Activated CD4-positive, alpha-beta T cell treated with anti-CD3 and anti-CD28 coated beads for 24 hours (primary cell): ENCODE measurements at regions not wholly inside any gene's neighbourhood (a gene's known extent, or its start where the extent isn't known, plus 50 kb on each side); places are given as distances from the start of the nearest gene placed in this dataset.

ENCODE experiments used
- DNase-seq, 2 donors: peaks; one replicate each; pipeline ENCODE4 v3.0.0-alpha.2; 2020; ENCODE audit warnings: low read depth in 2 of 2

DNA sequence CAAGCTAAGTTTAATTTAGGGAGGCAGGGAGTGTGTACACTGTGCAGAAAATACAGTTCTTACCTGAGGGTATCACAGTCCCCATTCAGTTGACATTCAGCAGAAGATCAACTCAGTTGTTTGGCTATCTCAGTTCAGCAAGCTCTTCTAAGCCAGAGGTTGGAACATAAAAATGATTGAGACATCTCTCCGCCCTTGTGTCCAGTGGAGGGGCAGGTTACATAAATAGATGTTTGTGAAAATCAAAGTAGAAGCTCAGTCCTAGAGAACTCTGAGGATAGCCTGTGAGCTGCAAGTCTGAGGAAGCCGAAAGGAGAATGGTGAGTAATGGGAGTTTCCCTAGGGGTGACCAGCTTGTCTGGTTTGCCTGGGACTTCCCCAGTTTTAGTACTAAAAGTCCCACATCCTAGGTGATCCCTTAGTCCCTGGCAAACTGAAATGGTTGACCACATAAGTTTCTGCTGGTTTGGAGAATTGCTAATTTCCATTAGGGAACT lies 251.4 kb upstream of the ATP2B1 start:
- no peak for DNase-seq

DNA sequence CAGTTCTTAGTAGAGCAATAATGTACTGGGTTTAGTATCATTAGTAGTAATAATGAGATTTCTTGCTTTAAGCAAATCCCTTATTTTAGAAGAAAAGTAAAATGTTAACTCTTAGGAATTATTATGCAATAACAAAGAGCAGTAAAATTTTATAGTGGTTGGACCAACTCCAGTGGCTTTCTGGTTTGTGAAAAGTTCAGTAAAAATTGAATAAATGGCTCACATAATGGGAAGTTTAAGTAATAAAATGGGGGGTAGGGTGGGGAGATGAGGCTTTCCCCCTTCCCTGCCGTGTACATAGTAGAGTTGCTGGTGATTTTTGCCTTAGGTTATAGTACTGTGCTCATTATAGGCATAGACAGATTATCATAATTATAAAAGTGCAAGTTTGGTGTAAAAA lies 250.5 kb upstream of the ATP2B1 start:
- no peak for DNase-seq

DNA sequence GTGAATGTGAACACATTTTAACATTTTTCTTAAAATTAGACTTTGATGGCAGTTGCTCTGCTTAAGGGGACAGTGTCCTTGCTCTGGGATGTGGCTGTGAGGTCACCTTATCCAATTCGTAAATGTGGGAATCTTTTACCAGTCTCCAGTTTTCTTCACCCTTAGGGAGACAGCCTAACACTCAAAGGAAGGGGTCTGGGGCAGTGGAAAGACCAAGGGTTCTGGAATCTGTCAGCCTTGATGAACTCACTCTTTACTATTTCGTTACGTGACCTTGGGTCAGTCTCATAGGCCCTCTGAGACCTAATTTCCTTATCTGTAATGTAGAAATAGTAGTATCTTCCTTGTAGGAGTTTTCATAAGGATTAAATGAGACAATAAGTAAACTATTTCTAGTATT lies 245.6 kb upstream of the ATP2B1 start:
- no peak for DNase-seq

DNA sequence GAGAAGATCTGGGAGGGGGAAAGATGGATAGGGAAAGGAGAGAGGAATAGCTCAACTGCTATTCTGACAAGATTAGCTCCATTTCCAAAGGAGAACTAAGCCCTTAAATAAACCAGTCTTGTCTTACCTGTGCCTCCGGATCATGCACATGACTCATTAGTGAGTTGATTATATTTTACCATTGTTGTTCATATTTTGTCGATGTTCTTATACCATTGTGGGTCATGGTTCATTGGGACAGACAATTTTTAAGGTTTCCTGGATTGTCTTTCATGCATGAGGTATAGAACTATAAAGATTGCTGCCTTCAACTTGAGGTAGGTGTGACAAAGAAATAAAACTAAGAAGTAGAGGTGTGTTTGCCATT lies 243.0 kb upstream of the ATP2B1 start:
- no peak for DNase-seq

DNA sequence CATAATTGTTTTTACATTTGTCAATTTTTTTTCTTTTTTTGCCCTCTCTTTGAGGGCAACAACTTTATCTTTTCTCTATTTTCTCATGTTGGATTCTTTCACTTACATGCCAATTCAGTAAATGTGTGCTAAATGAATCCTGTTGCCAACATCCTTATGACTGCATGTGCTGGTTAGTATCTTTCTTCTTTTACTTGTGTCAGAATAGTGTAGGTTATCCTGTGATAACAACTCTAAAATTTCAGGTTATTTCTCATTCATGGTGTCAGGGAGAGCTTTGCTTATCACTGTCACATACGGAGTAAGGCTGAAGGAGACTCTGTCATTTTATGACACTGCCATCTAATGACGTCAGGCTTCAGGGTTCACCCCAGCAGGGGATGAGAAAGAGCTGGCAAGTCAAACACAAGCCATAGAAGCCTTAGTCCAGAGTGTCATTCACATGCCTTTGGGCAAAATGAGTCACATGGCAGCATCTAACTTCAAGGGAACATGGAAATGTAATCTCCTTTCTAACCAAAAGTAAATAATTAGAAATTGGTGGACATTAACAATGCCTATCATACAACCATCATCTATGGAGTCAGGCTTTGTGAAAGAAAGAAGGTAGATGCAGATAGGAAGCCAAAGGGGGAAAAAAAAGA lies 242.5 kb upstream of the ATP2B1 start:
- DNase-seq = no peak

DNA sequence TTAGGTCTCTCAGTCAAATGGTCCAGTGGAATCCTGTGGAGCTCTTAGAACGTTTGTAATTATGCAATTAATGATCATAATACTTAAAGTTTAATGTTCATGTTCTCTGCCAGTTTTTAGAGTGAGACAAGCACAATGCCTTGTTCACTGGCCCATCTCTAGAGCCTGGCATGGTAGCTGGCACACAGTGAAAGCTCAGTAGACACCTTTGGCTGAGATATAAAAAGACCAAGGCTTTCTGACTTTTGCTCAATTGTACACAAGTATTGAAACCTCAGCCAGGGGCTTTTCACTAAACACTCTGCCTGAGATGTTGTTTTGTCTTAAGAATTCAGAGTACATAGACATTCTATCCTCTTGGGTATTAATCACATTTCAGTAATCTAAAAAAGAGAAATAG lies 241.8 kb upstream of the ATP2B1 start:
- DNase-seq = no peak

DNA sequence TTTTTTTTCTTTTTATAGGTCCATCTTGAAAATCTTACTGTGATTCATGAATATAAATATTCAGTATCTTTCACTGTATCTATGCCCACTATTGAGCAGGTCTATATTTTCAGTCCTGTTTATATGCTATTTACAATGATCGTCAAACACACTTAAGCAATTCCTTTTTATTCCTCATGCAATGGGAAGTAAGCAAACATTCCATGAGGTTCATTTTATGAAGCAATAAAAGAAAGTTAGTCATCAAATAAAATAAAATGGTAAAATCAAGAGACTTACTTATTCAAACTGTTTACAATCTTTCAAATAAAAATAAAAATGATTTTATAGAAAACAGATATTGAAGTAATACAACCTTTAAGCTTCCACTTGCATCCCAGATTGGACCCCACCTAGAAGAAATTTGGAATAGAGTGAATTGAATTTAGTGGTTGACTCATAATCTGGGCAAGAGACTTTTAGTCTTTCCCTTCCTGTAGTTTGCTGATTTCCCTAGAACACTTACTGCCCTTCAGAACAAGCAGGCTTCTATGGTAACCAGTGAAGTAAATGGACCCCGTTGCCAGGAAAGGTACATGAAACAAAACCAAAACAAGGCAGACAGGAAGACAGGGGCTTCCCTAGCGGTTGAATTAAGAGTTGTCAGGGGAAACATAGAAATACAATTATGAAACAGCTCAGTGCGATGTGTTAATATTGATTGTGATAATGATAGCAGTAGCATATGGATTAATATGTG lies 241.0 kb upstream of the ATP2B1 start:
- DNase-seq = peak in 1 of 2 donors; percentile 18

DNA sequence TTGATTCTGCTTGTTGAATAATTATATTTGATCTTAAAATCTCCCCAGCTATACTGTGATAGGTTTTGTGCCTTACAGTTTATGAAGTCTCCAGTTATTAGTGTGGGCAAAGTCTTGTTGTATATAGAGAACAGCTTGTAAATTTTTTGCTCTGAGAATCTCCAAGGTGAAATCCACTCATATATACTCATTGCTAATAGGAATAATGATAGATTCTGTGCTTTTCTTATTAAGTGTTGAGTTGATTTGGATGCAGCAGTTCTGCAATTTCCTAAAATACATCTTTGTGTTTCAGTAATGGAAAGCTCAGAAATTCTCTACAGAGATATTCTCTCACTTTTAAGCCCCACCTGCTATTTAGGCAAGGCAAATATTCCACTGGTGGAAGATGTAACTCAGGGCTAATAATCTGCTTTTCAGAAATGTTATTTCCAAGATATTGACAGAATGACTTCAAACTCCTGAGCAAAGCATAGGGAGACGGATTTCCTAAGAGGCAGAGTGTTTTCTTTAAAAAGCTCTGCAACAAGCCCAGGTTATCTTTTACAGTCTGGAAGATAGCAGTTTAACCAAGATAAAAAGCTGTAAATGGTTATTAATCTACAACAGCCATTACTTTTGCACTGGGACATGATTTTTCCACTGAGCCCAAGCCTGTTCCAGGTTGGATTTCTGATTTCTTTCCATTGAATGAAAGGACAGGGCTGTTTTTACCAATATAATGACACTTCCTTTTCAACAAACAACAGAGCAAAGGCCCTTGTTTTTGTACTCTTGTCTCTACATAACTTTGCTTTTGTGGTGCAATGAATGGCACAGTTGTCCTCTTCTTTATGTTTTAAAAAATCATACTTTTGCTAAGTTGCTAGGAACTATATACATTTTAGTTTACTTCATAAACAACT lies 239.9 kb upstream of the ATP2B1 start:
- no peak for DNase-seq

DNA sequence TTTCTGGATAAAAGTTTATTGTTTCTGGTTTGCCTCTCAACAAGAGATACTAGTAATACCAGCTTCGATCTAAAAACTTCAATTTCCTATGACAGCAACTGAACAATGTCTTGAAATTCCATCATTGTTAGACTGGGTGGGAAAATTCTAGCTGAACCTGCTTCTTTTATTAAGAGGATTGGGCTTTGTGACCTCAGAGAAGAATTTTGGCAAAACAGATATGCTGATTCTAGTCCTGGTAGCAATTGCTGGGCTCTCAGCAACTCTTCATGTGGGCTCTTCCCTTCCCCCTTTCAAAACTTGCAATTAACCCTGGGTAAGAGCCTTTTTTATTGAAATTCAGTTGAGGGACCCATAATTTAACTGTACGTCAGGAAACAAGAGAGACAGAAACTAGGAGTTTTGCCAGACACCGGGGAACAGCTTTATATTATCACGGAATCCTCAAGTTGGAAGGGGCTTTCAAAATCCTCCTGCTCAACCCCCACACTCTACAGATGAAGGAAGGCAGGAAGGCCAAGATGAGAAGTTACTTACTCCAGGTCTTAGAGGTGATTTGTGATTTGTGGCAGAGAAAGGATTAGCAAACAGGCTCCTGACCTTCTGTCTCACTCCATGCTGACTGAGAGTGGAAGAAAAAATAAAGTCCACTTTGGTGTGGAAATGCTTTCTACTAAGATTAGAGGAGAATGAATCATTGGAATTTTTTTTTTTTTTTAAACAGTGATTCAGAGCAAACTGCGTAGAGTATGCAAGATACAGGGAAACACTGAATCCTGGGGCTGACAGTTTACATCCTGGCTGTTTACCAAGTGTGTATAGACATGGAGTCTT lies 239.0 kb upstream of the ATP2B1 start:
- DNase-seq = no peak

DNA sequence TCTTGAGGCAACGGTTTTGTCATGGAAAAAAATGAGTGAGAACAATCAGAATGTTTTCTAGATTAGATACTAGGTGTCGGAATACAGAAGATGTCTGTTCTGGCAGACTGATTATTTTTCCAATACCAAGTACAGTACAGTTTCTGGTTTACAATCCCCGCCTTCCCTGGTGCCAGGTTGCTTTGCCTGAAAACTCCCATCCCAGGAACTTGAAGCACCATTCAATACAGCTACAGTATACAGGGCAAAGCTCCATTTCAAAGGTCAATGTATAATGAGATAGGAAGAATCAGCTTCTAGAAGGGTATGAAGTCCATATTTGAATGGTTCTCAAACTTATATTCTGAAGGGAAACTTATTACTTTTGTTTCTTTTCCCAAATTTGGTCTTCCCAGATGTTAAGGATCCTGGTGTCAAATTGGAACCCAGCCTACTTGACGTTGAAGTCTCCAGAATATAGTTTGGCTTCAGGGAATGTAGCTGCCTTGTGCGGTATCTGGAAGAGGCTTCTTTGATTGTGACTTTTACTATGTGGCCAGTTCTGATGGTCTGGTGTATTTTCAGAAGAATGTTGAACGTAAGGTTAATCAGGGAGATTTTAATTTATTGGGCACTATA lies 238.0 kb upstream of the ATP2B1 start:
- DNase-seq = no peak

DNA sequence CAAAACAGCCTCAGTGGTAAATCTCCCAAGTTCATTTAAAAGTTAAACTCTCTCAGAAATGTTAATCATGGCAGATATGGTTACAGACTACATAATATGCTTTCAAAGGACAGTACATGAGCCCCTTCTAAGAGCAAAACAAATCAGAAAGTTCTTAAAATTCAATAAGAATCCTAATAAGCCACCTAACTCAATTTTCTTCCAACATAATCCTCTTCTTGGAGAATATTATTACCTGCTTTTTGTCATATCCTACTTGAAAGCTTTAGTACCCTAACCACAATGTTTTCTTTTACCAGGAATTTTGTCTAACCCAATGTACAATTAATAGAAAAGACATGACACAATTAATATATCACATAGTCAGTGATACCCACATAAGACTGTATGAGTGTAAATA lies 236.5 kb upstream of the ATP2B1 start:
- DNase-seq = no peak

DNA sequence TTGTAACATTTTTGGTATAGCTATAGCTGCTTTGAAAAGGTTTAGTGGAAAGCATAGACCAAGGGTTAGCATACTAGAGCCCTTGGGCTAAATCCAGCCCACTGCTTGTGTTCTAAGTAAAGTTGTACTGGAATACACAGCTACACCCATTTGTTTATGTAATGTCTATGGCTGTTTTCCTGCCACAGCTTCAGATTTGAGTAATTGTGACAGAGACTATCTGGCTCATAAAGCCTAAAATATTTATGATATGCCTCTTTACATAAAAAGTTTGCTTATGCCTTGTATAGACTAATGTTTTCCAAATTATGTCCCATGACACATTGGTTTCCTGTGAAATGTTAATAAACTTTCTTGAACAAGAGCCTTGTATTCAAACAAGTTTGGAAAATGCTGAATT lies 234.8 kb upstream of the ATP2B1 start:
- no peak for DNase-seq

DNA sequence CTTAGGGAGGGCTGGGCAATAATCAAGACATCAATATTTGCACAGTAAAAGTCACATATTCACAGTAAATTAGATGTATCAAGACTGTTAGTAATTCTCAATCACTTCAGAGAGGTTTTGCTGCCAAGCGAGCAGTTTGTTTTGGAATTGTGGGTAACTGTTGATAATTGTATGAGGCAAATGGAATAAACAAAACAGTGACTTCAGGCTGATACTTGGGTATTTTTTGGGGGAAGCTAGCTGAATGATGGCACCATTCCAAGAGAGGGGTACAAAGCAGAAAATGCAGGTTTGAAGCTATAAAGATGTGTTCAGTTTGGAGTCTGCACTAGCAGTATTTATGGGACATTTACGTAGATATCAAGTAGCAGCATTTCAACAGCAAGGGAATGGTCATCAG lies 232.8 kb upstream of the ATP2B1 start:
- no peak for DNase-seq

DNA sequence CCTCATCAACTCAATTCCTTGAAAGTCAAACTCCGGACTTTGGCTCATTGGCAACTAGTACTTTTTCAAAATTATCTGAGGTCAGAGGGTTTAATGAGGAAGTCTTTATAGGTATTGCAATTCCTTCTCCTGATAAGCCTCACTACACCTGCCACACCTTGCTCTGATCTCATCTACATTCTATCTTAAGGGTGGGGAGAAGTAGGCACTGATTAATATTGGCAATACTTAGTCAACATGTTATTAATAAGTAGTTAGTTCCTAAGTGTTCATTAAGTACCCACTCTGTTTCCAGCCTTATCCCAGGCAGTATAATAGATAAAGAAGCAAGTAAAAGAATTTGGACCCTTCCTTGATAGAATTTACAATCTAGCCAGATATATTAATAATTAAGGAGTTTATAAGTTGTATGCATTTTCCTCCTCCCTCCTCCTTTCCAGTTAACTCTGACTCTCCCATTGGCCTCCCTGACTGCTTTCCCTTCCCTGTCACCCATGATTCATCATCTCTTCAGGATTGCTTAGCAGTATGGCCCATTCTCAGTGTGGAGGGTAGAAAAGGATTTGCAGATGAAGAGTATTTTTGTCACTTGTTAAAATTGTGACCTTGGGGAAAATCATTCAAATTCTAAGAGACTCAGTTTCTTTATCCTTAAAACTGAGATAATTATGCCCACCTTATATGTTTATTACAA lies 231.0 kb upstream of the ATP2B1 start:
- no peak for DNase-seq

DNA sequence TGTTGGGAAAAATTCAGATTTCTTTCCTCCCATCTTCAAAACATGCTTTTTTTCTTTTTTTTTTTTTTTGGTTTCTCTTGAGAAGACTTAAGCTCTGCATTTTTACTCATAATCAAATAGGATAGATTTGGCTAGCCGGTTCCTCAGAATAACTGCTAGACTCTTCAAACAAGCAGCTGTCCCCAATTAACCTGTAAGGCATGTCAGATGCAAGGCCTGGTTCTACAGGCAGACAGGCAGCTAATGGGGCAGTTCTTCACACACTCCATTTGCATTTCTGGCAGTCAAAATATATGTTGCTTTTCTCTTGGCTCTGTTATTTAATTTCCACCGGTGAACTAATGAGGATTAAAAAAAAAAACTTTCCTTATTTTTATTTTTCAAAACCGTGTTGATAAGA lies 228.0 kb upstream of the ATP2B1 start:
- no peak for DNase-seq

DNA sequence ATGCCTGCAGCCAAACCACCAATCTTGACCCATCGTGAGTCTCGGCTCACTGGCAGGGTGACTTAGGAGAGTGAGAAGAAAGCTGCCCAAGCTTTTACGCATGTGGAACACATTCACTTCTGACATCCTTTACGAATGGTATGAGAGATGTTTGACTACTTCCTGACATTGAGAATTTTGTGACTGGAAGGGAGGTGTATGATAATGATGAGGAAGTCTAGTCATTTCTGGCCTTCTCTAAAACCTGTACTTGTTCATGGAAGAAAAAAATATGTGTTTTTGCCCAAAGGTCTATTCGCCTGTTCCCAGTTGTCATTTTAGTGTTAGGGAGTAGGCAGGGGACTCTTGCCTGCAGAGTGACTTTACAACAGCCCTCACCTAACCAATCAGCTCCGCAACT lies 227.2 kb upstream of the ATP2B1 start:
- no peak for DNase-seq

DNA sequence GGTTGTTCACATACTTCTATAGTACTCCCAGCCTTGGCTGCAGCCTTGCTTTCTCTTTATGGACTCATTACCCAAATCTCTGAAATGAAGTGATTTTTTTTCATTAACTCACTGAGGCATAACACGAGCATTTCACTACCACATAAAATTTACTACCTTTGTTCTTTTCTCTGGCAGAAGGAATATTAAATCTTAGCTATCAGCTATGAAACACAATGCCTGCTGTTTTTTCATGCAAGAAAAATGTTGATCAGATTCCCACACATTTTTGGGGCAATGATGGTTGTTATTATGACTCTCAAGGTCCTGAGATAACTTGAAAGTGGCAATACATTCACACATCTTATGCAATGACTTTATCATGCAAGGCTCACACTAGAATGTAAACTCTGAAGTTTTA lies 225.3 kb upstream of the ATP2B1 start:
- no peak for DNase-seq

DNA sequence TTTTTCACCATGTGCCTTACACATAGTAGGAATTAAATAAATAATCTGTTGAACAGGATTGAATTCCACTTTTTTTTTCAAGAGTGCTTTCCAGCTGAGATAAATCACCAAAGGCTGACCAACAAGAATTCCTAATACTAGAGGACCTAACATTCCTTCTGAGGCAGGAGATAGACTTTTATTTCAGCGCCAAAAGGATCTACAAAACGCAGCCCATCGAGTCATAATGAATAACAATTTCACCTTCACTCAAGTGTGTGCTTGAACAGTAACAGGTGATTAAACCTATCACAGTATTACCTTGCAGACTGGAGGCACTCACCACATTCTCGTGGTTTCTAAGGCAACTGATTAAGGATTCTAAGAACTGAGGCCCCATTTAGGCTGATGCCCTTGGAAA lies 224.3 kb upstream of the ATP2B1 start:
- DNase-seq = no peak

DNA sequence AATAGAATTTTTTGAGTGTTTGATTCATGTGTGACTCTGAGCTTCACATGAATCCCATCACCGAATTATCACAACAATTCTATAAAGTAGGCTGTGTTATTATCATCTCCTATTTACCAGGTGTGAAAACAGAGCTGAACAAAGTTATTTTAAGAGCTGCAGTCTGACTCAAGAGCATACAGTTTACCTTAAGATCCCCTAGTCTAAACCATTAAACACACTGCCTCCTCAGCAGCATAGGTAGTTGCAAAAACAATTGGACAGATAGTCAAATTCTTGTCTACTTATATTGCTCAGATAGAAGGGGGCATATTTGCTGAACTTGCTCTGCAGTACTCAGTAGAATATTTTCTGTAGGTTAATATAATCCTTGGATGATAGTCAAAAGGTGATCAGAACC lies 219.8 kb upstream of the ATP2B1 start:
- no peak for DNase-seq

DNA sequence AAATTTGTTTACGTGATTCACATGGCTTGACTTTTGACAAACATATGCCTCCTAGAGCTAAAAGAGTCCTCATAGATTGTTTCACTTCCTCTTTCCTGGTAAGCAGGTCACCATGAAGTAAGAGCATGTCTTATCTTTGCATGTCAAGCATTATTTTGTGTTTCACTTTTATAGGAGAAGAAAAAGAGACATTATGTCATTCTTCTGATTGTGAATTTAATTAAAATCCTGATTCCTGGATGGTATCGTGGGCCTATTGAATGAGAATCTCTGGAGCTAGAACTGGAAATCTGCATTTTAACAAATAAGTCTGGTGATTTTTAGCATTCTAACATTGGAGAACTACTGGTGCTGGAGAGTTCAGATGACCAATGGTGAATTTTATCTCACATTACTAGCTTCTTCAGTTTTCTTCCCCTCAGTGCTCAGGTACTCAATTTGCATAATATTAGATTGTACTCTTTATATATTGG lies 218.6 kb upstream of the ATP2B1 start:
- DNase-seq = no peak

DNA sequence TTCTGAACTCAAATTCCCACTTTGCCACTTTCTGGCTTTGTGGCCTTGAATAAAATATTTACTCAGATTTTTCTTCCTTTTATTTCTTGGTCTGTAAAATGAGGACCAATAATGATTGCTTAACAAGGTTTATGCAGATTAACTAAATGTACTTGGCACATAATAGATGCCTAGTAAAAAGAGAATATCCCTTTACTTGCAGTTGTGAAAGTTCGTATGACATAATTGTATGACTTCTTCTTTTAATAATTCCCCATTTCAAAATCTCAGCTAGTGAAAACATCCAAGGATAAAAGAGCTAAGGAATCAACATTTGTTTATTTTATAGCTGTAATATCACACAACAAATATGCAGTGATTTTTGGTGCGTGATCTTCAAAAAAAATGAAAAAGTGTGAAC lies 215.6 kb upstream of the ATP2B1 start:
- no peak for DNase-seq
